ENCODE measurements at regions not wholly inside any gene's neighbourhood (a gene's known extent, or its start where the extent isn't known, plus 50 kb on each side); places are given as distances from the start of the nearest gene placed in this dataset.

DNA sequence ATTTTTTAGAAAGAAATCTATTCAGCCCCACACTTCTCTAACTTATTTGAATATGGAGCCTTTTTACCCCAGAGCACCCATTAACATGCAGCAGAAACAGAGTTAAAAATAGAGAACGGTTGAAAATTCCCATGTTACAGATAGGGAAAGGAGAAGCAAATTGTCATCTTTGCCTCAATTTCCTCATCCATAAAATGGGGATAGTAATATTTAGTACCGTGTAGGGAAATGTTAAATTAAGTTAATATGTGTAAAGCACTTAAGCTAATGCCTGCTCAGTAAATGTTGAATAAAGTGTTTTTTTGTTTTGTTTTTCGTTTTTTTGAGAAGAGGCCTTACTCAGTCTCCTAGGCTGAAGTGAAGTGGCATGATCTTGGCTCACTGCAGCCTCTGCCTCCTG lies 50.3 kb downstream of the NAV1 start:
- DNase-seq = no peak

GRCh38 chr1:201590474-201590873 lies 51.5 kb downstream of the NAV1 start:
- no peak for DNase-seq

DNA sequence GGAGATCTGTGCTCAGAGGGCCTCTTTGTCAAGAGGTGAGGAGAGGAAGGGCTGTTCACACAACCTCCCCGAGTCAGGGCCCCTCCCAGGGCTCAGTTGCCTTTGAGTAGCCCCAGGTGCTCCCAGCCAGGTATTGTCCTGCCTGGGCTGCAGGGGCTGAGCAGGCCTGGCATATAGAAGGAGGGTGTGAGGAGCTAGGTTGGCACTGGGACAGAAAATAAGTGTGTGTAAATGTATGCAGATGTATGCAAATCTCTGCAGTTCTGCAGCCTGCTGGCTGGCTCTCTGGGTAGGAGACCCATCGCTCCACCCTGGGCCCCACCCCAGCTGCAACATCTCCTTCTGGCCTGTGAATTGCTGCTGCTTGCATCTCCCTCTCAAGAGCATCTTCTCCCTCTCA lies 52.4 kb downstream of the NAV1 start:
- no peak for DNase-seq

DNA sequence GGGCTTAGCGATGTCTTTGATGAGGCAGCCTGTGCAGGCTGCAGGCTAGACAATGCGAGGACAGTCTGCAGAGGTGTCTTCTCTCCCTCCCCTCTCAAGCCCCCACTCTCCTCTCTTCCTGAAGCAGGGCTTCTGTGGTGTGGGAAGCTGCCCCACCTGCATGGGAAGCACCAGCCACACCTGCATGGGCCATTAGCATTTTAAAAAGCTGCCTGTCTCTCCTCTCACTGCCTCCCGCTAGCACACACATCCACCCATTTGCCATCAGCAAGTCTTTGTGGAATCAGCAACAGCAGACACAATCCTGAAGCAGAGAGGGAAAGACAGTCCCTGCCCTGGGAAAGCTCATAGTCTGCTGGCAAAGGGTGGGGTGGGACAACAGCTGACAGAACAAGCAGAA lies 53.1 kb downstream of the NAV1 start:
- DNase-seq = no peak

GRCh38 chr1:201593200-201593921 lies 54.4 kb downstream of the NAV1 start:
- peak; percentile 100 for DNase-seq

DNA sequence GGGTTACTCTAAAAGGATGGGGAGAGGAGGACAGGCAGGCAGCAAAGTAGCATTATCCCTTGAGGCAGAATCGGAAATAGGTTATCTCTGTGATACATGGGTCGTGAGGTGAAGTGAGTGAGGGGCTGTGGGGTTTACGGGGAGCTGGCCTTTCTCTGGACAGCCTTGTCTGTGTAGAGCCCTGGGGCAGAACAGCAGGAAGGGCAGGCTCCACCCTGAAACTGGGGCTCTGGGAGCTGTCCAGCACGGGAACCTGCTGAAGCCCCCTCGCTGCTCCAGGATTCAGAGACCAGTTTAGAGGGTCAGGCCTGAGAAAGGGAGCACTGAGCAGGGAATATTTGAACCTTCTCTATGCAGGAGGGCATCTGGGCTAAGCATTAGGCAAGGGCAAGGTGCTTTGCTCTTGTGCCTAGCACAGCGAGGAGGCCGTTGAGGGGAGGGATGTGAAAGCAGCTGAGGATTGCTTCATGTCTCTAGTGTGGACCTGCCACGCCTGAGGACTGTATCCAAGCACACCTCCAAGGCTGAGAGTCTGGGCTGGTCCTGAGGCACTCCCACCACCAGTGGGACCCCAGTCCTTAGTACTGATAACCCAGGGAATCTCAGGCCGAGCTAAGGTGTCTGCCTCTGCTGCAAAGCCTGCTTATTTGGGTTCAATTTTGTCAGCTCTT lies 55.8 kb downstream of the NAV1 start:
- DNase-seq = peak; percentile 43

DNA sequence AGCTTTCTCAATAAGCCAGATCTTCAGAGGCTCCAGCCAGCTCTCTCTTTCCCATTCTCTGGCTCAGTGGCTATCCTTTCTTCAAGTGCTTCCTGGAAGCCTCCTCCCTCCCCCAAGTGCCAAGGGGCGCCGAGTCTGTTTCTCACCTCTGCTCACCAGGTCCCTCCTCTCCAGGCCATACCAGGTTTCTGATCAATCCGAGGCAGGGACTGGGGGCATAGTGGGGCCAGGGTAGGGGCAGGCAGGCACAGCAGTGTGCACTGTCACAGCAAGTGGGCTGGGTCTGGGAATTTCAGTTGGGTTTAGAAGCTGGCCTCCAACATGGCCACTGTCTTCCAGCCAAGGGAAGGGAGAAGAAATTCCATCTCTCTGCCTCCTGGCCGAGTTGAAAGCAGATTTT lies 56.5 kb downstream of the NAV1 start:
- DNase-seq = no peak

DNA sequence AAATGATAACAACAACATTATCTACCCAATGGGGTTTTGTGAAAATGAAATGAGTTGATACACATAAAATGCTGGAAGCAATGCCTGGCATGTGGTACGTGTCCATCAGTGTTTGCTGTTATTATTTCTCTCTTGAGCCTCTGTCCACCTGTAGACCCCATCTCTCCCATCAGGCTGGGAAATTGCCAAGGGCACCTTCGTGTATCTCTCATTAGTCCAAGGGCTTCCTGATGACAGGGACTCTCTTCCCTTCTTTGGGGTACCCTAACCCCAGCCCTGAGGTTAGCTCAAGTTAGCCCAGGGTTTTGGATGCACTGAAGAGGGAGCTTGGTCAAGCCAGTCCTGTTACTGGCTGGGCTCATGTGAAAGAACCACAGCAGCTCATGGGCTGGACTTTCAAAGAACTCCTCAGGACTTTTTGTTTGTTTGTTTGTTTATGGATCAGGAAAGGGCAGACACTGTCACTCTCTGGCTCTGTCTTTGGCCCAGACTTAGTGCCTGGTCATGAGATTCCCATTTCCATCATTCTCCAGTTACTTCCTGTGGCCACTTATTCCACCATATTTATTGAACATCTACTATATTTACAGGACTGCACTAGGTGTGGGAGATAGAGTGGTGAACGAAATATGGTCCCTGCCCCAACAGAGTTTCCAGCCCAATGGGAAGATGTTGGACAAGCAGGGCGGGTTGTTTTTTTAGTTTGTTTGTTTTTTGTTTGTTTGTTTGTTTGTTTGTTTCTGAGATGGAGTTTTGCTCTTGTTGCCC lies 57.4 kb downstream of the NAV1 start:
- no peak for DNase-seq

DNA sequence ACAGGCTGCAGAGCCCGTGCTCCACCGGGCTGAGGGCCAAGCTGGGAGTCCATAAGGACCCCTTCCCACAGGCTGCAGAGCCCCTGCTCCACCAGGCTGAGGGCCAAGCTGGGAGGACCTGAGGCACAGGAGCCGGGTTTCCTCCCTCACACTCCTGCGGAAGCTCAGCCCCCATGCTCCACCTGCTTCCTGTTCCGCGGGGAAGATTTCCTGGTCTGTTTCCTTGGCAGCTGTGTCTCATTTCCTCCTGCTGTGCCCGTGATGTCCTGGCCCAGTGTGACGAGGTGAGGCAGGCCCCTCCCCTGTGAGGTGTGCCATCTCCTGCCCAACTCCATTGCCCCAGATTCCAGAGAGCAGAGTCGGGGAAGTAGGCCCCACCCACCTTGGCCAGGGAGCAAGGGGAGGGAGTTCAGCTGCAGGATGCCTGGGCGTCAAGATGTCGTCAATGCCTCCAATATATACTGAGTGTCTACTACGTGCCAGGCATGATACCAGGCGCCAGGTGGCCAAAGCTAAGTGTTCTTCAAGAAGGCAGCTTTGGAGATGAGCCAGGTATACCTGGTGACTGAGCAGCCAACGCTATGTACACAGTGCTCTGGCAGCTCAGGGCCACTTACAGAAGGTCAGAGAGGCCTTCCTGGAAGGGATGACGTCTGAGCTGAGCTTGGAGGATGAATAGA lies 58.8 kb downstream of the NAV1 start:
- no peak for DNase-seq

- no peak for DNase-seq
These were observed 59.5 kb downstream of the NAV1 start for GRCh38 chr1:201598396-201598795.

GRCh38 chr1:201598973-201599372 lies 60.0 kb downstream of the NAV1 start:
- DNase-seq = no peak

DNA sequence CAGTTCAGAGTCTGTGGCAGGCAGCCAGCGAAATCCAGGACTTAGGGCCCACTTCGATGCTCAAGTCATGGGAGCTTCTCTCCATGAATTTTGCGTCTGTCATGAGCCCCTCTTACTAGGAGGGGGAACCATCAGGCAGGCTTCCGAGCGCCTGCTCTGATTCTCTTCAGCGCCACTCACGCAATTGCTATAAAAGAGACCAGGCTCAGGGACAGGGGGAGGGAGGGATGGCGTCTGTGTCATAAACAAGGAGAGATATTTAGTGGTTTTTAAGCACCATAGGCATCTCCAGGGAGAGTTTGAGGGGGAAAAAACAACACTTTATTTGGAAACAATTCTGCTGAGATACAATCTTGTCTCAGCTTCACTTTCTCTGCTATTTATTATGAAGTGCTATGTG lies 60.6 kb downstream of the NAV1 start:
- DNase-seq = peak; percentile 81

- DNase-seq = peak; percentile 98
These were observed 63.7 kb downstream of the NAV1 start for GRCh38 chr1:201602413-201603265.

DNA sequence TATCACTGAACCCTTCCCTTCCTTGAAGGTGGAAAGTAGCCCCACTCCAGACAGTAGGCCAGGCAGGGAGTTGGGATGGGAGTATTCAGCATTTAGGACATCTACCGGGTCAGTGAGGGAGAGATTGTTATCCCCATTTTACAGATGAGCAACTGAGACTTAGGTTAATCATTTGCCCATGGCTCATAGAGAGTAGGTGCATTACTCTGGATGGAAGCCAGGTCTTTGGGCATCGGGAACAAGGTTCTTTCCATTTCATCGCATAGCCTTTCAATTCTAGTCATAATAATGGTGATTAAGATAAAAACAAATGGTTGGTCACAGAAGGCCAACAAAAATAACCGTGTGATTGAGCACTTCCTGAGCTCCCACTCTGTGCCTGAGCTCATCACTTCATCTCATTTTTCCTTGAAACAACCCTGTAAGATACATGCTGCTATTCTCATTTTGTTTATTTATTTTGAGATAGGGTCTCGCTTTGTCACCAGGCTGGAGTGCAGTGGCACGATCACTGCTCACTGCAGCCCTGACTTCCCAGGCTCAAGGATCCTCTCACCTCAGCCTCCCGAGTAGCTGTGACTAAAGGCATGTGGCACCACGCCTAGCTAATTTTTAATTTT lies 64.8 kb downstream of the NAV1 start:
- peak; percentile 82 for DNase-seq

- DNase-seq = no peak
These were observed 66.6 kb downstream of the NAV1 start for GRCh38 chr1:201605385-201606010.

GRCh38 chr1:201606096-201606495 lies 67.2 kb downstream of the NAV1 start:
- DNase-seq = no peak

DNA sequence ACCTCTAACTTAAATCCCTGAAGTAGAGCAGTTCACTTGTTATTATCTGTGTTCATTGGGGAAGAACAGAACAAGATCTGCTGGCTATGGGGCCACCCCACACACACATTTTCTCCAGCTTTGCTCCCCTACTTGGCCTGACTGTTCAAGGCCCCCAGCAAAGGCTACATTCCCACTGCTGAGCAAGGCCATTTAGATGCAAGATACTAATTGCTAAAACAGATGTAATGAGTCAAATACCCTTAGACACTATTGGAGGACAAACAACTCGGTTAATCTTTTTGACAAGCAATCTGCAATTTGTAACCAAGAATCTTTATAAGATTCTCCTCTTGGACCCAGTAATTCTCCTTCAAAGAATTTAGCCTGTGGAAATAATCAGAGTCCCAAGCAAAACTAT lies 67.7 kb downstream of the NAV1 start:
- no peak for DNase-seq

GRCh38 chr1:201608635-201609395 lies 69.9 kb downstream of the NAV1 start:
- no peak for DNase-seq

GRCh38 chr1:201609661-201610318 lies 70.9 kb downstream of the NAV1 start:
- DNase-seq = no peak

GRCh38 chr1:201610858-201611257 lies 71.9 kb downstream of the NAV1 start:
- DNase-seq = no peak
